SU-DHL-6 (cell line): ENCODE measurements at regions not wholly inside any gene's neighbourhood (a gene's known extent, or its start where the extent isn't known, plus 50 kb on each side); places are given as distances from the start of the nearest gene placed in this dataset.

Experiments used
- H2AFZ ChIP-seq: fragments of 200-600 bp; sonication (generic); 2 replicates; pipeline ENCODE4 v1.6.1; 2014; ENCODE audit warnings: low read depth, mild to moderate bottlenecking, moderate library complexity, mixed read lengths, antibody characterized with exemption, low read length; ENCODE audit not compliant: severe bottlenecking
- H3F3A ChIP-seq: fragments of 200-600 bp; shearing (Covaris generic); 2 replicates; pipeline ENCODE4 v1.6.0; 2016; ENCODE audit warnings: antibody characterized with exemption, mild to moderate bottlenecking; ENCODE audit not compliant: insufficient read depth
- H3K27ac ChIP-seq: fragments of 200-600 bp; sonication (generic); 2 replicates; pipeline ENCODE4 v1.5.1; 2016; ENCODE audit warnings: low read depth, mild to moderate bottlenecking, low read length, moderate library complexity, mixed read lengths
- H3K27me3 ChIP-seq: fragments of 200-600 bp; sonication (generic), shearing (Covaris generic); 2 replicates; pipeline ENCODE4 v1.6.0; 2014; ENCODE audit warnings: mild to moderate bottlenecking, low read length
- H3K36me3 ChIP-seq: fragments of 200-600 bp; sonication (generic); 2 replicates; pipeline ENCODE4 v1.6.1; 2014; ENCODE audit warnings: mild to moderate bottlenecking, low read length, mixed read lengths
- H3K4me2 ChIP-seq: fragments of 300-600, 200-600 bp; shearing (Covaris generic), sonication (generic); 2 replicates; pipeline ENCODE4 v1.6.0; 2014; ENCODE audit warnings: low read length, low read depth, mild to moderate bottlenecking; ENCODE audit not compliant: poor library complexity, severe bottlenecking
- H3K4me3 ChIP-seq: fragments of 200-600 bp; sonication (generic); 2 replicates; pipeline ENCODE4 v1.5.1; 2014; ENCODE audit warnings: antibody characterized with exemption, low read length, mild to moderate bottlenecking, mixed read lengths; ENCODE audit not compliant: insufficient read depth, poor library complexity, severe bottlenecking
- H3K79me2 ChIP-seq: fragments of 200-600 bp; sonication (generic); 2 replicates; pipeline ENCODE4 v1.6.1; 2014; ENCODE audit warnings: mild to moderate bottlenecking, low read length, moderate library complexity; ENCODE audit not compliant: insufficient read depth
- H3K9ac ChIP-seq: fragments of 200-600 bp; sonication (generic); 2 replicates; pipeline ENCODE4 v1.7.0; 2014; ENCODE audit warnings: mild to moderate bottlenecking, low read length
- H3K9me2 ChIP-seq: fragments of 200-600 bp; sonication (generic); replicated peaks from 2 replicates; pipeline ENCODE4 v1.6.1; 2014; ENCODE audit warnings: low read length; ENCODE audit not compliant: insufficient read depth
- H3K9me3 ChIP-seq: fragments of 200-600 bp; sonication (generic); 2 replicates; pipeline ENCODE4 v1.6.1; 2014; ENCODE audit warnings: low read length, mixed read lengths; ENCODE audit not compliant: insufficient read depth
- H4K20me1 ChIP-seq: fragments of 200-600 bp; sonication (generic); 2 replicates; pipeline ENCODE4 v1.6.1; 2014; ENCODE audit warnings: low read depth, mild to moderate bottlenecking, antibody characterized with exemption, low read length, moderate library complexity, mixed read lengths
- EZH2phosphoT487 ChIP-seq: fragments of 200-600 bp; sonication (generic), shearing (Covaris generic); conservative IDR thresholded peaks from 2 replicates; pipeline ENCODE4 v1.6.1; 2018; ENCODE audit warnings: mild to moderate bottlenecking, antibody characterized with exemption, low read length, moderate library complexity, mixed read lengths
- TF ChIP-seq, protein P1 (sequence below): fragments of 200-600 bp; sonication (generic); IDR thresholded peaks from one replicate; pipeline ENCODE4 v1.5.1; 2017; ENCODE audit warnings: antibody characterized with exemption, mild to moderate bottlenecking, low read length, moderate library complexity; ENCODE audit not compliant: insufficient read depth, poor library complexity, severe bottlenecking

DNA sequence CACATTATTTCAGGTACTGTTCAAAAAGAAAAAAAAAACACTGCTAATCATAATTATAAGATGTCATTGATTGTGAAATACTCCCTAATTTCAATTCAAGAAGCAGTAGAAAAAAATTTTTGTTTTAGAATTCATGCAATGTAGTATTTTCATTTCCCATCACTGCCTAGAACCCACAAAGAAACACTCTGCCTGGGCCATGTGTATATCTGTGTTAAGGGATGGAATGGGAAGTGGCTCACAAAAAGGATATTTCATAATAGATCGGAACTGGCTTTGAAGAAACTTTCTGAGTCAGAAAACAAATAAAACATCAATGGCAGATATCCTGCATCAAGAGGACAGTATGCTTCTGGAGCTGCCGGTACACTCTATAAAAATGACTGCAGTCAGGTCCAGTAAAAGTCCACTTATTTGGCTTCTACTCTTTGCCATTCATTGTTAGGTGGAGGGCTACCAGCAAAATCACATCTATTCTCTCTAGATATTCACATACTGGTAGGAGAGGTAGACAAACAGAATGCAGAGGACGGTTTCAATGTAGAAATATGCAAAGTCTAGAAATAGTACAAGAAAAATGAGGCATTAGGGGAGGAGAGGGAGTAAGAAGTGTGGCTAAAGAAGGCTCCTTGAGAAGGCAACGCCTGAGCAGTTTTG, 135.0 kb upstream of the TNFAIP3 start:
- H3K9me2 ChIP-seq: no peaks in the 10 kb centered on the region
- TF ChIP-seq, protein P1, sequence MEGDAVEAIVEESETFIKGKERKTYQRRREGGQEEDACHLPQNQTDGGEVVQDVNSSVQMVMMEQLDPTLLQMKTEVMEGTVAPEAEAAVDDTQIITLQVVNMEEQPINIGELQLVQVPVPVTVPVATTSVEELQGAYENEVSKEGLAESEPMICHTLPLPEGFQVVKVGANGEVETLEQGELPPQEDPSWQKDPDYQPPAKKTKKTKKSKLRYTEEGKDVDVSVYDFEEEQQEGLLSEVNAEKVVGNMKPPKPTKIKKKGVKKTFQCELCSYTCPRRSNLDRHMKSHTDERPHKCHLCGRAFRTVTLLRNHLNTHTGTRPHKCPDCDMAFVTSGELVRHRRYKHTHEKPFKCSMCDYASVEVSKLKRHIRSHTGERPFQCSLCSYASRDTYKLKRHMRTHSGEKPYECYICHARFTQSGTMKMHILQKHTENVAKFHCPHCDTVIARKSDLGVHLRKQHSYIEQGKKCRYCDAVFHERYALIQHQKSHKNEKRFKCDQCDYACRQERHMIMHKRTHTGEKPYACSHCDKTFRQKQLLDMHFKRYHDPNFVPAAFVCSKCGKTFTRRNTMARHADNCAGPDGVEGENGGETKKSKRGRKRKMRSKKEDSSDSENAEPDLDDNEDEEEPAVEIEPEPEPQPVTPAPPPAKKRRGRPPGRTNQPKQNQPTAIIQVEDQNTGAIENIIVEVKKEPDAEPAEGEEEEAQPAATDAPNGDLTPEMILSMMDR: no peak
- TF ChIP-seq EZH2phosphoT487: no peak

DNA sequence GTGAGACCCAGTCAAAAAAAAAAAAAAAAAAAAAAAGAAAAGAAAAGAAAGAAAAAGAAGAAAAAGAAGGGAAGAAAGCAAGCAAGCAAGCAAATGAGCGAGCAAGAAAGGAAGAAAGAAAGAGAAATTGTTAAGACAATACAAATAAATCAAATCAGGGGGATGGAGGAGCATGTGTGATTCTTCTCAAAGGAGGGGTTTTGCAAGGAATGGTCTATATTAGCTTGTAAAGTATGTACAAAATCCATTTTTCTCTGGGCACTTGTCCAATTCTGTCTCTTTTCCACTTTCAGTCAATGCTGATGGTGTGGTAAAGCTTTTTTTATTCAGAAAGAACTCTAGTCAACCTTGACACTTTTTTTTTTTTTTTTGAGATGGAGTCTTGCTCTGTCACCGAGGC, 133.7 kb upstream of the TNFAIP3 start:
- no peaks in the 10 kb centered on the region for H3K79me2 ChIP-seq
- no peak overlapping the region for H3K9ac ChIP-seq
- no peaks in the 10 kb centered on the region for H3K9me3 ChIP-seq
- no peaks in the 10 kb centered on the region for H3F3A ChIP-seq
- H2AFZ ChIP-seq: no peak overlapping the region
- no peaks in the 10 kb centered on the region for H3K36me3 ChIP-seq
- TF ChIP-seq EZH2phosphoT487: no peak
- H3K4me3 ChIP-seq: no peak overlapping the region
- H3K9me2 ChIP-seq: no peaks in the 10 kb centered on the region
- no peaks in the 10 kb centered on the region for H3K27me3 ChIP-seq
- no peaks in the 10 kb centered on the region for H4K20me1 ChIP-seq
- H3K4me2 ChIP-seq: no peak overlapping the region
- H3K27ac ChIP-seq: no peak overlapping the region

More for the DNA sequence above, 135.0 kb upstream of the TNFAIP3 start:
- Histone ChIP-seq H3K79me2 (no peaks in the 10 kb centered on the region), H3K9ac (no peak overlapping the region), H3K36me3 (no peaks in the 10 kb centered on the region), H4K20me1 (no peaks in the 10 kb centered on the region), H3K4me2 (no peak overlapping the region), H3F3A (no peaks in the 10 kb centered on the region), H3K9me3 (no peaks in the 10 kb centered on the region), H2AFZ (no peak overlapping the region), H3K27me3 (no peaks in the 10 kb centered on the region), H3K4me3 (no peak overlapping the region), H3K27ac (no peak overlapping the region)

DNA sequence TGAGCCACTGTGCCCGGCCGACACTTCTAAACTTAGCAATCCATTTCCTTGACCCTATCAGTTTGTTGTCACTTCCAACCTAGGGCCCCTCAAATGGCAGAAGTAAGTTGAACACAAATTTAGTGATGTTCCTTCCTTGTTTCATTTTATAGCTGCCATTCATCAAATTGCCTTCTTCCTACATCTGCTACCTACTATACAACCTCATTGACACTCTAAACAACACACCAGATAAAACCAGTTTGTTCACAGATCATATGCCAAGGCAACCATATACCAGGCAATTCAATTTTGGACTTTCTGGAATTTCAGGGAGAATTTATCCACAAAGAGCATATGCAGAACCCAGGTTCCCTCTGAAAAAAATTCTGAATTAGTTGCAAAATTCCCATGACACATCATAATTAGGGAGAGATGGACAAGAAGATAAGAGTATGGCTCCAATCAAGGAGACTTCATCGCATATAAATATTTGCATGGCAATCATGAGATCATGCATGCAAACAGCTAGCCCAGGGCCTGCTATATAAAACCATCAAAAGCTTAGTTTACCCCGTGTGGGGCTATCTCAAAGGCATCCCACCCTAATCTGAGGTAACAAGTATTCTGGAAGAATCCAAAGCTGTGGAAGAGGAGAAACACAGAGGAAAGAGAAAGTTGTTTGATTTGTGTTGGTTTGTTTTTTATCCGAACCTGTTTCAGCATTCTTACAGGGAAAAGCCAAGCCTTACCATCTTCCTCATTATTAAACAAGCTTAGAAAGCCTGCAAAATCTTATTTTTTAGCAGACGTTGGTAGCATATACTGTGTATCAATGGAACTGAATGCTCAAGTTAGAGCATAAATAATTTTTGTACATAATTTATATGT, 132.8 kb upstream of the TNFAIP3 start:
- no peak for TF ChIP-seq EZH2phosphoT487
- TF ChIP-seq, protein P1: no peak
- no peak overlapping the region for H2AFZ ChIP-seq
- no peaks in the 10 kb centered on the region for H3K9me3 ChIP-seq
- no peaks in the 10 kb centered on the region for H4K20me1 ChIP-seq
- no peak overlapping the region for H3K9ac ChIP-seq
- H3K27ac ChIP-seq: no peak overlapping the region
- H3K79me2 ChIP-seq: no peaks in the 10 kb centered on the region
- no peak overlapping the region for H3K4me2 ChIP-seq
- no peaks in the 10 kb centered on the region for H3F3A ChIP-seq
- H3K36me3 ChIP-seq: no peaks in the 10 kb centered on the region
- no peaks in the 10 kb centered on the region for H3K27me3 ChIP-seq
- no peaks in the 10 kb centered on the region for H3K9me2 ChIP-seq
- H3K4me3 ChIP-seq: no peak overlapping the region

DNA sequence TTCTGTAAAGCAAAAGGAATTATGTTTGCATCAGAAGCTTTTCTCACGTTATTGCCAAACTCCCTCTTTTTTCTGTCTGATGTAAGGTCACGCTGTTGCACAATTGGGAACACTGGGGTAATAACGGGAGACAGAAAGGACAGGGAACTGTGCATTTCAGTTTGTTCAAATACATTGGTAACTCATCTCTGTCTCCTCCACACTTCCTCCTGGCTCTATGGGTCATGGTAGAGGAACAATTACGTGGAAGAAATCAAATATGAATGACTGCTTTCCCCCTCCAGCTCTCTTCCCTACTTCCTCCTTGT, 132.2 kb upstream of the TNFAIP3 start:
- H3K9me2 ChIP-seq: no peaks in the 10 kb centered on the region
- H3K4me2 ChIP-seq: no peak overlapping the region
- no peaks in the 10 kb centered on the region for H3K79me2 ChIP-seq
- no peak overlapping the region for H3K27ac ChIP-seq
- no peaks in the 10 kb centered on the region for H4K20me1 ChIP-seq
- H3K36me3 ChIP-seq: no peaks in the 10 kb centered on the region
- no peak overlapping the region for H3K4me3 ChIP-seq
- no peaks in the 10 kb centered on the region for H3F3A ChIP-seq
- H3K9ac ChIP-seq: no peak overlapping the region
- TF ChIP-seq, protein P1: no peak
- no peak for TF ChIP-seq EZH2phosphoT487
- no peaks in the 10 kb centered on the region for H3K9me3 ChIP-seq
- no peak overlapping the region for H2AFZ ChIP-seq
- H3K27me3 ChIP-seq: no peaks in the 10 kb centered on the region
